NT2/D1 (cell line): ENCODE measurements at regions not wholly inside any gene's neighbourhood (a gene's known extent, or its start where the extent isn't known, plus 50 kb on each side); places are given as distances from the start of the nearest gene placed in this dataset.

Source experiments
- YY1 ChIP-seq: IDR thresholded peaks from 2 replicates; pipeline ENCODE4 v1.6.1; 2011; ENCODE audit not compliant: insufficient read length, insufficient read depth
- ZNF274 ChIP-seq: IDR thresholded peaks from 2 replicates; pipeline ENCODE4 v1.6.1; 2011; ENCODE audit warnings: mild to moderate bottlenecking, low read depth, low read length

DNA sequence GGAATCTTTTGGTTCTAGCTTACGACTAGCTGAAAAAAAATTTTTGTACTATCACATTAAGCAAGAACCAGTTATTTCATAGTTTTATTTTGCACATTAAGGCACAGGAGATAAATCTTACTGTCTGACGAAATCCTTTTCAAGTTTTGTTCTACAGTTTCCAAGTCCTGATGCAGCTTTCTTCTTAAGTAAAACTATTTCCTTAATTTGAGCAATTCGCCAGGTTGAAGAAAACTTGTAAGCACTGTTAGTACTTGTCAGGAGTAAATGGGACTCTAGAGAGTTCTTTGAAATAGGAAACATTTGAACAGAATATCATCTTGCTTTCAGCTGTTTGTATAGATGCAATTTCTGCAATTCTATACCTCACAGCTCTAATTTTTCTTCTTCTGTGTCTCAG is 318.8 kb upstream of the ELAVL2 start:
- no peak for TF ChIP-seq ZNF274
- no peak for TF ChIP-seq YY1
